IMR-90 (cell line): ENCODE measurements at regions not wholly inside any gene's neighbourhood (a gene's known extent, or its start where the extent isn't known, plus 50 kb on each side); places are given as distances from the start of the nearest gene placed in this dataset.

Experiments
- ATAC-seq: fragments of 200-7000 bp; cut with Tn5 transposase; 2 replicates; pipeline ENCODE4 v1.9.1; 2020; ENCODE audit warnings: low read depth, mild to moderate bottlenecking, moderate library complexity
- BruUV-seq: library from RNA; stranded (reverse); fragments of 400-500 nt; replicated peaks from 2 replicates; lab custom pipeline; 2021; lab: Mats Ljungman, UMichigan
- CTCF ChIA-PET: fragments of 300-600 bp; formaldehyde crosslinking; extraction: SDS; loops from one replicate; lab custom pipeline; 2021; ENCODE audit warnings: antibody characterized with exemption; lab: Yijun Ruan, JAX
- POLR2A ChIA-PET: fragments of 300-600 bp; sonication (Branson Sonifier 250); formaldehyde crosslinking; loops from one replicate; lab custom pipeline; 2022; ENCODE audit warnings: antibody characterized with exemption; ENCODE audit not compliant: unreplicated experiment; lab: Charles Lee
- DNase-seq: peaks from one replicate; pipeline ENCODE4 v3.0.0; 2013
- H2AFZ ChIP-seq: replicated peaks from 2 replicates; pipeline ENCODE3; 2013; ENCODE audit warnings: low read length, mild to moderate bottlenecking; ENCODE audit not compliant: poor library complexity
- H2AK5ac ChIP-seq: 2 replicates; pipeline ENCODE4 v1.6.1; 2013; ENCODE audit warnings: low read depth, low read length, inconsistent platforms
- H2AK9ac ChIP-seq: replicated peaks from 2 replicates; pipeline ENCODE3; 2013; ENCODE audit warnings: mild to moderate bottlenecking, low read depth, low read length, moderate library complexity; ENCODE audit not compliant: poor library complexity
- H2BK120ac ChIP-seq: 2 replicates; pipeline ENCODE4 v1.6.1; 2013; ENCODE audit warnings: low read depth, low read length, inconsistent platforms
- H2BK15ac ChIP-seq: 3 replicates; pipeline ENCODE4 v1.6.1; 2013; ENCODE audit warnings: low read depth, low read length, inconsistent platforms
- H2BK20ac ChIP-seq: 2 replicates; pipeline ENCODE4 v1.6.1; 2013; ENCODE audit warnings: low read depth, mild to moderate bottlenecking, inconsistent platforms, low read length, moderate library complexity
- H2BK5ac ChIP-seq: 2 replicates; pipeline ENCODE4 v1.6.1; 2013; ENCODE audit warnings: mild to moderate bottlenecking, low read depth, low read length, inconsistent platforms; ENCODE audit not compliant: poor library complexity, severe bottlenecking
- H3K14ac ChIP-seq: replicated peaks from 2 replicates; pipeline ENCODE4 v1.6.1; 2013; ENCODE audit warnings: low read depth, low read length, inconsistent platforms
- H3K18ac ChIP-seq: 2 replicates; pipeline ENCODE4 v1.6.1; 2013; ENCODE audit warnings: low read depth, low read length, control low read depth
- H3K23ac ChIP-seq: 2 replicates; pipeline ENCODE4 v1.6.1; 2013; ENCODE audit warnings: low read depth, low read length, inconsistent platforms
- H3K27ac ChIP-seq: 2 replicates; pipeline ENCODE4 v1.5.1; 2013; ENCODE audit warnings: mild to moderate bottlenecking, control low read depth, low read length; ENCODE audit not compliant: insufficient read depth
- H3K27me3 ChIP-seq: 2 replicates; pipeline ENCODE4 v1.6.1; 2013; ENCODE audit warnings: low read length; ENCODE audit not compliant: control insufficient read depth, insufficient read depth
- H3K36me3 ChIP-seq: 2 replicates; pipeline ENCODE4 v1.6.1; 2013; ENCODE audit warnings: low read length, mixed read lengths; ENCODE audit not compliant: control insufficient read depth, insufficient read depth
- H3K4ac ChIP-seq: 2 replicates; pipeline ENCODE4 v1.6.1; 2013; ENCODE audit warnings: low read depth, low read length, inconsistent platforms
- H3K4me1 ChIP-seq: 2 replicates; pipeline ENCODE4 v1.6.1; 2013; ENCODE audit warnings: low read length, mixed read lengths; ENCODE audit not compliant: control insufficient read depth, insufficient read depth
- H3K4me2 ChIP-seq: 2 replicates; pipeline ENCODE4 v1.6.1; 2013; ENCODE audit warnings: low read depth, mild to moderate bottlenecking, control low read depth, low read length, moderate library complexity
- H3K4me3 ChIP-seq: 2 replicates; pipeline ENCODE4 v1.5.1; 2013; ENCODE audit warnings: low read depth, mild to moderate bottlenecking, control low read depth, low read length, moderate library complexity; ENCODE audit not compliant: insufficient read depth
- H3K56ac ChIP-seq: 2 replicates; pipeline ENCODE4 v1.6.1; 2013; ENCODE audit warnings: low read length, inconsistent platforms; ENCODE audit not compliant: insufficient read depth; ENCODE audit errors: extremely low read depth
- H3K79me1 ChIP-seq, 2 experiments: 2 replicates each; pipeline ENCODE4 v1.6.1; 2013; ENCODE audit warnings: low read length in 2 of 2, inconsistent platforms in 1 of 2, low read depth in 1 of 2
- H3K9ac ChIP-seq: 2 replicates; pipeline ENCODE4 v1.6.1; 2013; ENCODE audit warnings: low read depth, low read length, control low read depth
- H3K9me1 ChIP-seq: 2 replicates; pipeline ENCODE4 v1.6.1; 2013; ENCODE audit warnings: low read length, inconsistent platforms; ENCODE audit not compliant: insufficient read depth
- H3K9me3 ChIP-seq: 2 replicates; pipeline ENCODE4 v1.6.1; 2013; ENCODE audit warnings: low read length; ENCODE audit not compliant: control insufficient read depth, insufficient read depth
- H4K20me1 ChIP-seq: 2 replicates; pipeline ENCODE4 v1.6.1; 2013; ENCODE audit warnings: low read length, inconsistent platforms; ENCODE audit not compliant: insufficient read depth
- H4K5ac ChIP-seq: 2 replicates; pipeline ENCODE4 v1.6.1; 2013; ENCODE audit warnings: mild to moderate bottlenecking, low read depth, low read length, control low read depth
- H4K8ac ChIP-seq, 2 experiments: 2 replicates each; pipeline ENCODE4 v1.6.1; 2013; ENCODE audit warnings: low read depth in 2 of 2, low read length in 2 of 2, control low read depth in 1 of 2, inconsistent platforms in 1 of 2
- H4K91ac ChIP-seq: 2 replicates; pipeline ENCODE4 v1.6.1; 2013; ENCODE audit warnings: low read depth, low read length, inconsistent platforms; ENCODE audit not compliant: insufficient read depth
- FOS ChIP-seq: fragments of 150-350 bp; IDR thresholded peaks from 2 replicates; pipeline ENCODE4 v1.6.1; 2016; ENCODE audit warnings: low read depth, low read length
- MAZ ChIP-seq: IDR thresholded peaks from 2 replicates; pipeline ENCODE4 v1.6.1; 2012; ENCODE audit warnings: low read depth, mild to moderate bottlenecking, low read length, improper control_type of control experiment, moderate library complexity, borderline replicate concordance
- MXI1 ChIP-seq: IDR thresholded peaks from 2 replicates; pipeline ENCODE4 v1.6.1; 2012; ENCODE audit warnings: low read depth, mild to moderate bottlenecking, low read length, moderate library complexity, borderline replicate concordance
- POLR2A ChIP-seq: IDR thresholded peaks from 2 replicates; pipeline ENCODE4 v1.6.1; 2012; ENCODE audit warnings: mild to moderate bottlenecking, low read depth, low read length
- SMC3 ChIP-seq: fragments of 150-350 bp; IDR thresholded peaks from 2 replicates; pipeline ENCODE4 v1.6.1; 2016; ENCODE audit warnings: low read depth, mild to moderate bottlenecking, antibody characterized with exemption, low read length, moderate library complexity
- dilution Hi-C: fragments of 300-500 bp; cut with HindIII; formaldehyde crosslinking; loops from one replicate; pipeline ENCODE4 v1.14.3; 2018; ENCODE audit warnings: low sequenced_read_pairs; ENCODE audit not compliant: unreplicated experiment
- in situ Hi-C: fragments of 300-500 bp; cut with MboI; formaldehyde crosslinking; loops from 3 replicates; pipeline ENCODE4 v1.14.3; 2019; ENCODE audit warnings: low sequenced_read_pairs, inconsistent platforms, mixed read lengths
- intact Hi-C: fragments of 100-400 bp; cut with micrococcal nuclease; formaldehyde crosslinking; loops from 2 replicates; pipeline ENCODE4 v1.10.0; 2022
- TF ChIP-seq, protein P1 (sequence below): fragments of 150-350 bp; IDR thresholded peaks from 2 replicates; pipeline ENCODE4 v1.6.1; 2017; ENCODE audit warnings: mild to moderate bottlenecking, antibody characterized with exemption, low read length, low read depth
- TF ChIP-seq, protein P2 (sequence below): conservative IDR thresholded peaks from 2 replicates; pipeline ENCODE4 v1.5.1; 2012; ENCODE audit warnings: mild to moderate bottlenecking, low read depth, low read length, improper control_type of control experiment

DNA sequence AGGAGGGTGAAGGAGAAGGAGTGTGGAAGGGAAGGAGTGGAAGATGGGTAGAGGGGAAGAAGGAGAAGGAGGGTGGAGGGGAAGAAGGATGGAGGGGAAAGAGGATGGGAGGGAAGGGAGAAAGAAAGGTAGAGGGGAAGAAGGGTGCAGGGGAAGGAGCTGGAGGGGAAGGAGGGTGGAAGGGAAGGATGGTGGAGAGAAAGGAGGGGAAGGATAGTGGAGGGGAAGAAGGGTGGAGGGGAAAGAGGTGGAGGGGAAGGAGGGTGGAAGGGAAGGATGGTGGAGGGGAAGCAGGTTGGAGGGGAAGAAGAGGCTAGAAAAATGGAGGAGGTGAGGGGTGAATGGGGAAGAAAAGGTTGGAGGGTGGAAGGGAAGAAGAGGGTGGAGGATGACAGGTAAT lies 927.9 kb downstream of the UQCRFS1 start:
- H3K79me1 ChIP-seq: no peaks in the 10 kb centered on the region
- TF ChIP-seq, protein P1, sequence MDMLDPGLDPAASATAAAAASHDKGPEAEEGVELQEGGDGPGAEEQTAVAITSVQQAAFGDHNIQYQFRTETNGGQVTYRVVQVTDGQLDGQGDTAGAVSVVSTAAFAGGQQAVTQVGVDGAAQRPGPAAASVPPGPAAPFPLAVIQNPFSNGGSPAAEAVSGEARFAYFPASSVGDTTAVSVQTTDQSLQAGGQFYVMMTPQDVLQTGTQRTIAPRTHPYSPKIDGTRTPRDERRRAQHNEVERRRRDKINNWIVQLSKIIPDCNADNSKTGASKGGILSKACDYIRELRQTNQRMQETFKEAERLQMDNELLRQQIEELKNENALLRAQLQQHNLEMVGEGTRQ: no peak
- TF ChIP-seq MAZ: no peak
- no peak for TF ChIP-seq FOS
- TF ChIP-seq, protein P2, sequence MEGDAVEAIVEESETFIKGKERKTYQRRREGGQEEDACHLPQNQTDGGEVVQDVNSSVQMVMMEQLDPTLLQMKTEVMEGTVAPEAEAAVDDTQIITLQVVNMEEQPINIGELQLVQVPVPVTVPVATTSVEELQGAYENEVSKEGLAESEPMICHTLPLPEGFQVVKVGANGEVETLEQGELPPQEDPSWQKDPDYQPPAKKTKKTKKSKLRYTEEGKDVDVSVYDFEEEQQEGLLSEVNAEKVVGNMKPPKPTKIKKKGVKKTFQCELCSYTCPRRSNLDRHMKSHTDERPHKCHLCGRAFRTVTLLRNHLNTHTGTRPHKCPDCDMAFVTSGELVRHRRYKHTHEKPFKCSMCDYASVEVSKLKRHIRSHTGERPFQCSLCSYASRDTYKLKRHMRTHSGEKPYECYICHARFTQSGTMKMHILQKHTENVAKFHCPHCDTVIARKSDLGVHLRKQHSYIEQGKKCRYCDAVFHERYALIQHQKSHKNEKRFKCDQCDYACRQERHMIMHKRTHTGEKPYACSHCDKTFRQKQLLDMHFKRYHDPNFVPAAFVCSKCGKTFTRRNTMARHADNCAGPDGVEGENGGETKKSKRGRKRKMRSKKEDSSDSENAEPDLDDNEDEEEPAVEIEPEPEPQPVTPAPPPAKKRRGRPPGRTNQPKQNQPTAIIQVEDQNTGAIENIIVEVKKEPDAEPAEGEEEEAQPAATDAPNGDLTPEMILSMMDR: no peak
- TF ChIP-seq POLR2A: no peak
- no peak for TF ChIP-seq SMC3
- no peak for TF ChIP-seq MXI1
- CTCF ChIA-PET: no interaction called here

More for the DNA sequence above, 927.9 kb downstream of the UQCRFS1 start:
- H3K14ac ChIP-seq: no peak overlapping the region
- H3K27ac ChIP-seq: no peak overlapping the region
- no peak overlapping the region for H2AFZ ChIP-seq
- DNase-seq: no peak
- H3K27me3 ChIP-seq: no peaks in the 10 kb centered on the region
- H3K23ac ChIP-seq: no peak overlapping the region
- H3K36me3 ChIP-seq: no peaks in the 10 kb centered on the region
- H3K4me2 ChIP-seq: no peak overlapping the region
- POLR2A ChIA-PET: no interaction called here
- H3K9me3 ChIP-seq: peaks cover 18% of the 10 kb centered on the region
- dilution Hi-C loops (no loop called here), intact Hi-C loops (no loop called here), in situ Hi-C loops (no loop called here)
- BruUV-seq: no TSS peak
- no peak overlapping the region for H4K8ac ChIP-seq
- no peak overlapping the region for H4K5ac ChIP-seq
- H2AK5ac ChIP-seq: no peak overlapping the region
- H3K56ac ChIP-seq: no peak overlapping the region
- no peaks in the 10 kb centered on the region for H4K20me1 ChIP-seq
- H3K4ac ChIP-seq: no peak overlapping the region
- no peaks in the 10 kb centered on the region for H3K9me1 ChIP-seq
- no peak overlapping the region for H3K9ac ChIP-seq
- no peak overlapping the region for H2BK15ac ChIP-seq
- no peak overlapping the region for H3K4me3 ChIP-seq
- no peak overlapping the region for H2BK120ac ChIP-seq
- no peak overlapping the region for H4K91ac ChIP-seq
- no peak for ATAC-seq
- no peak overlapping the region for H2AK9ac ChIP-seq
- no peak overlapping the region for H2BK20ac ChIP-seq
- H3K18ac ChIP-seq: no peak overlapping the region
- H3K4me1 ChIP-seq: no peaks in the 10 kb centered on the region
- no peak overlapping the region for H2BK5ac ChIP-seq
